ENCODE measurements at regions not wholly inside any gene's neighbourhood (a gene's known extent, or its start where the extent isn't known, plus 50 kb on each side); places are given as distances from the start of the nearest gene placed in this dataset.

DNA sequence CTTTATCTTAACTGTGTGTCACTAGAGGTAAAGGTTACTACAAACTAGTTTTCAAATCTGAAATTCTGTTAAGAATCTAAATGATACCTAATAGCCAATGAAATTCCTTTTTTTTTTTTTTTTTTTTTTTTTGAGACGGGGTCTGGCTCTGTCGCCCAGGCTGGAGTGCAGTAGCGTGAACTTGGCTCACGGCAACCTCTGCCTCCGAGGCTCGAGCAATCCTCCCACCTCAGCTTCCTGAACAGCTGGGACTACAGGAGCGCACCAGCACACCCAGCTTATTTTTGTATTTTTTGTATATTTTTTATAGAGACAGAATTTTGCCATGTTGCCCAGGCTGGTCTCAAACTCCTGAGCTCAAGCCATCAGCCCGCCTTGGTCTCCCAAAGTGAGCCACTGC is 160.3 kb upstream of the NEBL start:
- Histone ChIP-seq H2BK12ac (ENCODE audit: low read depth, low read length) (no peak overlapping the region), H2BK120ac (replicated peaks; ENCODE audit: low read depth, low read length) (no peak overlapping the region), H2AK5ac (ENCODE audit: low read depth, low read length) (no peak overlapping the region), H2AFZ (ENCODE audit: low read length) (no peak overlapping the region), H3K23ac (ENCODE audit: insufficient read length) (no peak overlapping the region), H4K5ac (ENCODE audit: insufficient read length, low read depth, low read length) (no peak overlapping the region), H2BK15ac (ENCODE audit: low read length) (no peak overlapping the region), H4K91ac (replicated peaks; ENCODE audit: insufficient read length, low read length) (no peak overlapping the region), H3K9ac (replicated peaks in 1 of 4; ENCODE audit: extremely low read depth in 1 of 4, low read depth in 3 of 4, low read length in 3 of 4) (no peak overlapping the region), H4K8ac (ENCODE audit: extremely low read depth, insufficient read depth, low read length) (no peak overlapping the region), H3K27me3 (replicated peaks in 1 of 4; ENCODE audit: control insufficient read depth in 3 of 4, extremely low read depth in 1 of 4, insufficient read depth in 3 of 4, low read length in 3 of 4) (no peaks in the 10 kb centered on the region), H3K79me1 (ENCODE audit: low read depth, low read length) (no peaks in the 10 kb centered on the region), H3K9me3 (ENCODE audit: insufficient read depth in 2 of 2, low read depth in 1 of 2, low read length in 1 of 2) (peaks cover 5 to 6% of the 10 kb centered on the region in 2 experiments; a peak in 2 of 4 replicates), H2BK20ac (ENCODE audit: low read length) (no peak overlapping the region), H3K18ac (ENCODE audit: extremely low read depth, low read length) (no peak overlapping the region), H3K4me3 (ENCODE audit: extremely low read depth in 1 of 4, insufficient read depth in 2 of 4, low read depth in 3 of 4, low read length in 4 of 4) (no peak overlapping the region), H3K36me3 (ENCODE audit: control insufficient read depth in 2 of 4, insufficient read depth in 4 of 4, low read length in 3 of 4) (no peaks in the 10 kb centered on the region; a peak in 1 of 8 replicates), H3K23me2 (ENCODE audit: low read depth, low read length) (no peaks in the 10 kb centered on the region), H2BK5ac (ENCODE audit: low read depth, low read length) (no peak overlapping the region), H3K14ac (ENCODE audit: insufficient read length) (no peak overlapping the region), H3K79me2 (ENCODE audit: control insufficient read depth in 1 of 2, insufficient read depth in 2 of 2, low read length in 2 of 2) (no peaks in the 10 kb centered on the region), H3K4me2 (ENCODE audit: insufficient read depth in 1 of 2, low read depth in 2 of 2, low read length in 2 of 2) (no peak overlapping the region), H3K4ac (replicated peaks; ENCODE audit: insufficient read length, low read depth, low read length) (no peak overlapping the region), H3K4me1 (replicated peaks in 1 of 4; ENCODE audit: control insufficient read depth in 3 of 4, insufficient read depth in 4 of 4, low read length in 3 of 4) (no peaks in the 10 kb centered on the region; a peak in 2 of 7 replicates), H4K20me1 (replicated peaks in 1 of 2; ENCODE audit: control insufficient read depth in 1 of 2, insufficient read depth in 2 of 2, low read length in 2 of 2) (no peaks in the 10 kb centered on the region), H3K56ac (replicated peaks; ENCODE audit: insufficient read length, low read depth, low read length) (no peak overlapping the region), H3K27ac (ENCODE audit: low read depth, low read length) (no peak overlapping the region)
- DNase-seq (ENCODE audit: low read depth in 1 of 2, low spot score in 2 of 2) (no peak), FAIRE-seq (no peak)
- ChIA-PET POLR2A (ENCODE audit: partially characterized antibody) (no interaction called here), CTCF (ENCODE audit: partially characterized antibody) (interaction anchor here (1.0 to 1.2 kb wide), 2 partner anchors 13 to 36 kb away, joined by 3 to 4 read pairs; no protein-coding TSS in a partner anchor)
- WGBS, 2 experiments (ENCODE audit: extremely low coverage in 1 of 2, insufficient coverage in 1 of 2, insufficient read length in 1 of 2, insufficient replicate concordance in 2 of 2, low coverage in 1 of 2, low lambda C conversion rate in 2 of 2, missing lambda C conversion rate in 1 of 2): 92% methylated on average over 6 of the region's 8 CpGs; no CpG with 5 or more reads in 1 of the 2 experiments
- no peak for TF ChIP-seq GTF2F1 (IDR thresholded peaks at IDR 0.05; ENCODE audit: borderline replicate concordance, low read depth, low read length)
- TF ChIP-seq BRCA1 (IDR thresholded peaks at IDR 0.05; ENCODE audit: low read depth, low read length): no peak
- no peak for TF ChIP-seq EP300 (IDR thresholded peaks at IDR 0.05; ENCODE audit: borderline replicate concordance in 1 of 2, low read depth in 2 of 2, low read length in 2 of 2)
- TF ChIP-seq CHD1 (IDR thresholded peaks at IDR 0.05; ENCODE audit: low read depth, low read length): no peak
